ENCODE measurements at regions not wholly inside any gene's neighbourhood (a gene's known extent, or its start where the extent isn't known, plus 50 kb on each side); places are given as distances from the start of the nearest gene placed in this dataset.

- Histone ChIP-seq H3K27me3 (no peaks in the 10 kb centered on the region), H3K4me3 (ENCODE audit: low read depth, low read length) (no peak overlapping the region), H3K9me3 (no peaks in the 10 kb centered on the region; the same call in 1 of the 2 replicates), H3K36me3 (no peaks in the 10 kb centered on the region), H3K4me1 (no peaks in the 10 kb centered on the region)
- no peak for DNase-seq
- TF ChIP-seq CTCF (IDR thresholded peaks at IDR 0.05; ENCODE audit: low read depth, low read length): no peak
Measured at GRCh38 chr5:144108131-144108530, 62.3 kb downstream of the YIPF5 start.

Data from BE2C (cell line).